ENCODE measurements at regions not wholly inside any gene's neighbourhood (a gene's known extent, or its start where the extent isn't known, plus 50 kb on each side); places are given as distances from the start of the nearest gene placed in this dataset.

DNA sequence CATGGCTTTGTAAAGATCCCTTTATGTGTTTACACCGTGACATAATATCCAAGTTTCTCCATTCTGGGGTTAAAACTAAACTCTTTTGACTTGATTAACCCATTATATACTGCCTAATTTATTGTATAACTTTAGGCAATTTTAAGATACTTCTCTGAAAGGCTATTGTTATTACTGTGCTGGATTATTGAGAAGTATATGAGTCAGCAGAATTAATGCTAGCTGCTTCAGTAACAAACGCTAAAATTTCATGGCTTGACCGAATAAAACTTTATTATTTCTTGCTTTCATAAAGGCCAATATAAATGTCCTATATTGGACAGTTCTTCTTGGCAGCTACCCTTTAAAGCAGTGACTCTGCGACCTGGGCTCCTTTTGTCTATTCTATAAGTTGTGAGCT, 853.9 kb downstream of the SORCS3 start:
- no peak for DNase-seq

DNA sequence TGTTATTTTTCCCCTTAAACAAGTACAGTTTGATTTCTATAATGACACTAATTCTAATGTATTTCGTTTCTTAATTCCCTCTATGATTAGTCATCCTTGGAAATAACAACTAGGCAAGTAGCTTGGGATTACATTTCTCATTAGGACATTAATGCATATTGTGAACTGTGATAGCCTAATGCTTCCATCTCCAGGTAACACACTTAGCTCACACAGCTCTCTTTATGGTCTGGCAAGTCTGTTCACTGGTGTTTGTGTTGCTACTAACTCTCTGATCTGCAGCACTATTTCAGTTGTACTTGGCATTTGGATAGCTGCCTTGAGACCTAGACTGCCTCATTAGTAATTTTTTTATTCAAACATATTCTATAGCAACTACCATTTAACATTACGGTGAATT, 853.2 kb downstream of the SORCS3 start:
- DNase-seq = no peak

- no peak for DNase-seq
These were observed 832.1 kb downstream of the SORCS3 start for GRCh38 chr10:105473170-105473569.

DNA sequence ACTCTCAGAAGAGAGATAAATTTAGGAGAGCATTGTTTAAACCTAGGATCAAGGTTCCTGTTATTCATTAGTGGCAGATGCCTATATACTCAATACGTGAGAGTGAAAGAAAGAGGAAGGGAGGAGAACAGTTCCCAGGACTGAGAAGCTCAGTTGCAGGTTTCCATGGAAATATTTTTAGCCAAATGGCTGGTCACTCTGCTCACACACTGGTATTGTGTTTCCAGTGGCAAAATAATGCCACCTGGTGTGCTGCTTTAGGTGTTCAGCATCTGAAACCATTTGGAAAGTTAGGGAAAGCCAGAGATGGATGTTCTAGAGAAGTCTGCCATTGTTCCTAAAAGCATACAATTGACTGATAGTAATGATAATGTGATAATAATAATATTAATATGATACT, 827.7 kb downstream of the SORCS3 start:
- no peak for DNase-seq

- DNase-seq = no peak
These were observed 825.4 kb downstream of the SORCS3 start for GRCh38 chr10:105466521-105466920.

GRCh38 chr10:105434970-105435369, 793.9 kb downstream of the SORCS3 start:
- DNase-seq = no peak

DNA sequence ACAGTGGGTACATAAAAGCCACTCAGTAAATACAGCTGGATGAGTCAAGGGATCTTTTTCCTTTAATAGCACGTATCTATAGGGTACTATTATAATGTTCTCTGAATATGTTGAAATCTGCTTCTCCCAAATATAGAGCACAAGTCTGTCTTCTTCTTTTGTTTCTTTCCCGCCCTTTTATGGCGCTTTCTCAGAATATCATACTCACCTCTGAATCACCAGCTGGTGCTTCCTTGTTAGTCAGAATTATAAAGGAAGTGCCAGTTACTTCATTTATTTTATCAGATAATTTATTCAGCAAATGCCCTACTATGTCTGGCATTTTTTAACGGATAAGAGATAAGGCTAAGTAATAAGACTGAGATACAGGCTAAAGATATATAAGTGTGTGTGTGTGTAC, 772.9 kb downstream of the SORCS3 start:
- DNase-seq = no peak

- DNase-seq = no peak
These were observed 768.3 kb downstream of the SORCS3 start for GRCh38 chr10:105409370-105409769.

DNA sequence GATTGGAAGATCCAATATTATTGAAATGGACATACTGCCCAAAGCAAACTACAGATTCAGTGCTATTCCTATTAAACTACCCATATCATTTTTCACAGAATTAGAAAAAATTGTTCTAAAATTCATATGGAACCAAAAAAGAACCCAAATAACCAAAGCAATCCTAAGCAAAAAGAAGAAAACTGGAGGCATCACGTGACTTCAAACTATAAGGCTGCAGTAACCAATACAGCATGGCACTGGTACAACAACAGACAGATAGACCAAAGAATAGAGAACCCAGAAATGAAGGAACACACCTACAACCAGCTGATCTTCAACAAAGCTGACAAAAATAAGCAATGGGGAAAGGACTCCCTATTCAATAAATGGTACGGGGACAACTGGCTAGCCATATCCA, 765.4 kb downstream of the SORCS3 start:
- no peak for DNase-seq

DNA sequence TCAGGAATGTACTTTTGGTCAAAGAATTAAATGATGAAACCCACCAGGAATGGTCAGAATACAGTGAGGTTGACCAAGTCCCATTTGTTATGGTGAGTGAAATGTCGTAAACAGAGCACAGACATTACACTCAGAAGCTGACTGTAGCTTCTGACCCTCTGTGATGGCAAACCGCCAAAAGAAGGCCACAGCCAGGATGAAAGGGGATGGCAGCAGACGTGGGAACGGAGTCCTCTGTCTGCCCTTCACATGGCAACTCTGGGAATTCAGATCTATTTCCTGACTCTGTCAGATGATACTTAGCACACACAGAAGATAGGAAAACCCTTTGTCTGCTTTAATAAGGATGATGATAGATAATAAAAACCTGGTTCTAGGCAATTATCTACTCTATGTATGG, 757.1 kb downstream of the SORCS3 start:
- no peak for DNase-seq

DNA sequence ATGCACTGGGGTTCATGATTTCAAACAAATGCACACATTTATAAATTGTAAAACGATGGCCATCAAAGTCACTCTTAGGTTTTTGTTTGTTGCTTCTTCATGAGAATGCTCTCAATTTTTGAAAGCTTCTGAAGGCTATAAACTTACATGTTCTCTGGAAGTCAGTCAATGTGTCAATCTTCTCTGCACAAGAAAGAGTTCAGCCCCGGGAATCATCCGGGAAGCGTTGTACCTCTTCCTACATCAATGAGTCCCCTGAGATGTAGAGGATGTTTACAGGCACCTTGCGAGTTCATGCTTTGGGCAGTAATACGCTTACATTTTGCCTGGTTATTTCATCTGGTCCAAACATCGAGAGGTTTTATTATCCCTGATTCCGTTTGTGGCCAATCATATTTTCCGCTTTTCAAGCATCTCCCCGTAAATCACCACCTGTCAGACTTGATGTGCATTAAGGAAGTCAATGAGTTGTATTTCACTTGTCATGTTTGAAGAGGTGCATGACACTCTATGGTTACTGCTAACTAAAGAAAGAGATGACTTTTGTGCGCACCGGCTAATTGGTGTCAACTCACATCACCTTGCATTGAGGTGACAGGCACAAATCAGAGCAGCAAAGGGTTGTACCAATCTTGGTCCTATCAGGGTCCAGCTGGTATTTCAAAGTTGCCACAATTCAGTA, 750.7 kb downstream of the SORCS3 start:
- DNase-seq = no peak

DNA sequence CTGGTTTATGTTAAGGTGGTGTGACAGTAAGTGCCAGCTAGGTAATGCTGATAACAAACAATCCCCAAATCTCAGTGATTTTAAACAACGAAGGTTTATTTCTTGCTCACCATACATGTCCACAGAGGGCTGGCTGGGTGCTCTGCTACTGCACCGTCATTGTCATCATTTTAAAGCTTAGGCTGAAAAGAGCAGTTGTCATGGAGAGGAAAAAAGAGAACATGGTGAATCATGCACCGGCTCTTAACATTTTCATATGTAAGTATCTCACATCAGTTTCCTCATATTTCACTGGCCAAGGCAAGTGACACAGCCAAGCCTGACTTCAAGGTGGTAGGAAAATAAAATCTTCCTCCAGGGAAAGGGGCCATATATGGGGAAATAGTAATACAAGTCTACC, 746.9 kb downstream of the SORCS3 start:
- DNase-seq = no peak

GRCh38 chr10:105383978-105384377, 742.9 kb downstream of the SORCS3 start:
- no peak for DNase-seq

- no peak for DNase-seq
These were observed 729.6 kb downstream of the SORCS3 start for GRCh38 chr10:105370692-105371091.

DNA sequence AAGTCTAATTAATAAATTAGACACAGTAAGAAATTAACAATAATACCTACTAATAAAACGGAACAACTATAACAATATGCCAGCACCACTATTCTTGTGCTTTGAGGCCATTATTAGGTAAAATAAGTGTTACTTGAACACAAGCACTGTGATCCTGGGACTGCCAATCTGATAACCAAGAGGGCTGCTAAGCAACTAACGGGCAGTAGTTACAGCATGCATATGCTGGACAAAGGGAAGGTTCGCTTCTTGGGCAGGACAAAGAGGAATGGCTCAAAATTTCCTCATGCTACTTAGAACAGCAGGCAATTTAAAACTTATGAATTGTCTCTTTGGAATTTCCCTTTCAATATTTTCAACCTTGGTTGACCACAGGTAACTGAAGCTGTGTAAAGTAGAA, 718.6 kb downstream of the SORCS3 start:
- DNase-seq = no peak

- DNase-seq = no peak
These were observed 717.8 kb downstream of the SORCS3 start for GRCh38 chr10:105358911-105359310.

DNA sequence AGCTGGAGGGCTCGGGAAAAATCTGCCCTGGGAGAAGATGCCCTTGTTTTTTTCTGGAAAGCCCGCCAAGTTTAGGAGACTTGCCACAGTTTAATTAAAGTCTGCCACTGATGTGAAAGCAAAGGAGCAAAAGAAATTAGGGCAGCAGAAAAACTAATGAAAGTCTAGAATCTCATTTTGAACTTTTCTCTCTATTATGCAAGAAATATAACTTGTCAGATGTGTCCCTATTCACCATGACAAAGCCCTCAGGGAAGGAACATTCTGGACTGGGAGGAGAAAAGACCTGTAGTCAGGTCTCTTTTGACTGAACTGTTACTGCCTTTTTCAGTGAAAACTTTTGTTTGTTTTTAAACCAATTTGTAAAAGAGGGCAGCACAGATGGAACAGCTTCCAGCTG, 715.5 kb downstream of the SORCS3 start:
- DNase-seq = no peak

GRCh38 chr10:105354010-105354409, 712.9 kb downstream of the SORCS3 start:
- DNase-seq = no peak

DNA sequence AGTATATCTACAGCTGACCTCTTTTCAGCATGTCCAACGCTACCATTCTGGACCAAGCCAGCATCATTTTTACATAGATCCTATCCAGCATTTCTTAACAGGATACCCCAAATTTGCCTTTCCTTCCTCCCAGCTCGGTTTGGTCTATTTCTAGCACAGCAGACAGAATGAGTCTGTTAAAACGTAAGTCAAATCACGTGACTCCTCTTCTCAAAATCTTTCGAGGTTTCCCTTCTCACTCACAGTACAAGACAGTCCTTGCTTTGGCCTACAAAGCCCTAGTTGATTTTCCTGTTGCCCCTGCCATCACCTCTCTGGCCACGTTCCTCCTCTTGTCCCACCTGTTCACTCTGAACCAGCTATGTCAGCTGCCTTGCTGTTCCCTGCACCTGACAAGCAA, 711.7 kb downstream of the SORCS3 start:
- no peak for DNase-seq

DNA sequence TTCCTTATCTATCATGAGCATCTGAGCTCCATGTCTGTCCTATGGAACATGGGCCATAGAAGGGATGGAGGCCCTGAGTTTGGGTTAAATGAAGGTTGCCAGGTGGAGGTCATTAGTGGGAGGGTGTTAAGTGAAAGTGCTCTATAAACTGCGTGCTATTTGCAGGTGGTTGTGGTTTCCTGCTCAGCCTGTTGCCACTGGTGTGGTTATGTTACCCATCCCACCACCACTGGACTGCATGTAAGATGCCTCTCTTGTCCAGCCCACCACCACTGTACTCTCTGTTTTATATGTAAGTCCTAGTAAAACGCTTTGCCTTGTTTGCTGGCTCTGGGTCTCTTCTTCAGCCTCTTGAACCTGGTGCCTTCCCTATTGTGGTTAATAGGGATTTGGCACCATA, 711.2 kb downstream of the SORCS3 start:
- DNase-seq = no peak

DNA sequence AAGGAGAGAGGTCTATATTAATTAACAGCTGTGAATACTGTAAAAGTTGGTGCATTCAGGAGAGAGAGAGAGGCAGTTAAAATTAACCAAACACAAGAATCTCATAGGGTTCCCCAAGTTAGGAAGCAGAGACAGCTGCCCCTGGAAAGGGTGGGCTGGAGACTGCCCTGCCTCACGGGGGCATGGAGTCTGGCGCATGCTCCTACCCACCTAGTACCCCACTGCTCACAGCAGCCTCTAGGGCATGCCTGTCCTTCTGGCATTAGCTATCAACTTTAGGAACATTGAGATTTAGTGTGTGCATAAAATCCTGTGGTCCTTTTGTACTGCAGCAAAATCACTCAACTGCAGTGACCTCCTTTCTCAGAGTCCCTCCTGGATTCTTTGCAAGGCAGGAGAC, 710.1 kb downstream of the SORCS3 start:
- DNase-seq = no peak

DNA sequence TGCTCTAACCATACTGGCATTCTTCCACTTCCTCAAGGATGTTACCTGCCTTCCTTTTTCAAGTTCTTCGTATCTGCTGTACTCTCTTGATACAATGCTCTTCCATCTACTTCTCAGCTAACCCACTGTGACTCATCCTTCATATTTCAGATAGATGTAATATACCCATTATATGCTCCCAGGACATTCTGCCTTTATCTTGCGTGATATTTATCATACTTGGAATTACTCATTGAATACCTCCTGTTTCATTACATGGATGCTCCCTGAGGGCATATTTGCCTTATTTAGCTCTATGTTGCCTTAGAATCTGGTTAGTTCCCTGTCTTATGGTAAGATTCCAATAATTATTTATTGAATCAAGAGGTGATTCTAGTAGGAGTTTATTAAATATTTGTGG, 706.4 kb downstream of the SORCS3 start:
- no peak for DNase-seq

DNA sequence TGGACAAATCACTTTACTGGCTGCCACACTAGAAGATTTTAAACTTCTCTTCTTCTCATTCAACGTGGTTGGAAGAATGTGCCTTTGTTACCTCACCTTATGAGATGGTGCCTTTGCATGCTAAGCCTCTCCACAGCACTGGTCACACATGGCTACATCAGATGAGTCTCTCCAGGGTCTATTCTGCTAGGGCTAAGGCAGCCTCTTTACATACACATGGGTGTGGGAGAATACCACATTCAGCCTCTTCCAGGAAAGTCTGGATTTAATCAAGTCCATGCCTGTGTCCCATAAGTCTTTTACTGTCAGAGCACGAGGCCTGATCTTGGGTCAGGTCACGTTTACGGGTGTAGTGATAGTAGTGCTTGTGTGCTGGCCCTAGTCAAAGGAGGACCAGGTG, 701.5 kb downstream of the SORCS3 start:
- DNase-seq = no peak

GRCh38 chr10:105339669-105340068, 698.6 kb downstream of the SORCS3 start:
- no peak for DNase-seq

DNA sequence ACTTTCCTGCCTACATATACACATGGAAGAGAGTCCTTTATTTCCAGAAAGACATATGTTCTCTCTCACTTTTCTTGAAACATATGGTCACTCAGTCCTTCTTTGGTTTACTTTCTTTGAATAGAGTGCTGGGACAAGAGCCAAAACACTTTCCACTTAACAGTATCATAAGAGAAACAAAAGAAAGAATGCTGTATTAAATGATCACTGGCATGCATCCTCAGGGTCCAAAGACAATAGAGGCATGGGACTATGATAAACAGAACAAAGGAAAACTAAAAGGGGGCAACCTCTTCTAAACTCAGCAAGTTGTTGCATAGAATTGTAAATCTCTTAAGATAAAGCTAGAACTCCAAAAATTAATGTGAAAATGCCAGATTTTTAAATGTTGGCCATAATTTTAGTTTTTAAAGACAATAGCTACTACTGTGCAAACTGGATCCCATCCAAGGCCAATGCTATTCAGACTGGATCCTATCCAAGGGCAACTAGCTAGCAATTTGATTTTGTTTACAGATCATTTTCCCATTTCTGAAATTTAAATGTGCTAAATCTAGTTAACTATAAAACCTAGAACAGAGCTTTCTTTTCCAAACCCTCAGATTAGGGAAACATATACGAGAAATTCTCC, 687.5 kb downstream of the SORCS3 start:
- no peak for DNase-seq

Data from activated naive CD4-positive, alpha-beta T cell treated with anti-CD3 and anti-CD28 coated beads, Interleukin-2, amount 50 U/mL, for 16 hours (primary cell).